SK-N-SH (cell line): ENCODE measurements at regions not wholly inside any gene's neighbourhood (a gene's known extent, or its start where the extent isn't known, plus 50 kb on each side); places are given as distances from the start of the nearest gene placed in this dataset.

ENCODE experiments used
- CTCF ChIP-seq: fragments of 200-600 bp; sonication (generic); IDR thresholded peaks from 2 replicates; pipeline ENCODE4 v1.6.1; 2017; ENCODE audit warnings: antibody characterized with exemption, mild to moderate bottlenecking, moderate library complexity
- EP300 ChIP-seq, 2 experiments: IDR thresholded peaks; 2 replicates each; pipeline versions ENCODE4 v1.4.0 to v1.6.1; 2012; ENCODE audit warnings: borderline replicate concordance in 1 of 2, low read depth in 1 of 2, low read length in 1 of 2
- EZH2phosphoT487 ChIP-seq: fragments of 200-600 bp; sonication (generic); IDR thresholded peaks from 2 replicates; pipeline ENCODE4 v1.6.1; 2017; ENCODE audit warnings: low read depth, mixed run types, mild to moderate bottlenecking, antibody characterized with exemption, moderate library complexity, borderline replicate concordance
- JUND ChIP-seq: IDR thresholded peaks from 2 replicates; pipeline ENCODE4 v1.4.0; 2012
- MAX ChIP-seq: IDR thresholded peaks from 2 replicates; pipeline ENCODE4 v1.4.0; 2012; ENCODE audit warnings: low read depth
- PBX3 ChIP-seq: IDR thresholded peaks from 2 replicates; pipeline ENCODE4; 2012
- POLR2AphosphoS5 ChIP-seq: IDR thresholded peaks from 2 replicates; pipeline ENCODE4 v1.6.1; 2012; ENCODE audit warnings: low read depth, low read length
- RCOR1 ChIP-seq: fragments of 150-350 bp; IDR thresholded peaks from 2 replicates; pipeline ENCODE4 v1.6.1; 2017; ENCODE audit warnings: antibody characterized with exemption, low read length
- RXRA ChIP-seq: IDR thresholded peaks from 2 replicates; pipeline ENCODE4 v1.4.0; 2012; ENCODE audit warnings: low read depth, mild to moderate bottlenecking, borderline replicate concordance
- SIN3A ChIP-seq: IDR thresholded peaks from 2 replicates; pipeline ENCODE4 v1.6.1; 2012; ENCODE audit warnings: low read depth, mild to moderate bottlenecking, low read length, moderate library complexity, borderline replicate concordance
- SMC3 ChIP-seq: IDR thresholded peaks from 2 replicates; pipeline ENCODE4 v1.6.1; 2012; ENCODE audit warnings: low read depth, low read length, improper control_type of control experiment
- TAF1 ChIP-seq: IDR thresholded peaks from 2 replicates; pipeline ENCODE4 v1.6.1; 2012; ENCODE audit warnings: low read depth, mild to moderate bottlenecking, low read length, moderate library complexity, borderline replicate concordance
- USF2 ChIP-seq: fragments of 150-350 bp; IDR thresholded peaks from 2 replicates; pipeline ENCODE4 v1.6.1; 2017; ENCODE audit warnings: antibody characterized with exemption, low read length, low read depth, borderline replicate concordance

- TF ChIP-seq RCOR1 (no peak), CTCF (no peak), SMC3 (no peak), EP300 (IDR thresholded peaks at IDR 0.05; ENCODE audit: borderline replicate concordance in 1 of 2, low read depth in 1 of 2, low read length in 1 of 2) (no peak), JUND (no peak), MAX (no peak), RXRA (no peak), EZH2phosphoT487 (no peak), SIN3A (no peak), USF2 (no peak), POLR2AphosphoS5 (no peak), PBX3 (no peak), TAF1 (no peak)
Measured at GRCh38 chr4:125594056-125594602, 279.4 kb downstream of the FAT4 start.
